GF-D8 (cell line): ENCODE measurements at regions not wholly inside any gene's neighbourhood (a gene's known extent, or its start where the extent isn't known, plus 50 kb on each side); places are given as distances from the start of the nearest gene placed in this dataset.

ENCODE experiments used
- DNase-seq: peaks from one replicate; lab custom pipeline; 2025; lab: John Stamatoyannopoulos, UW

DNA sequence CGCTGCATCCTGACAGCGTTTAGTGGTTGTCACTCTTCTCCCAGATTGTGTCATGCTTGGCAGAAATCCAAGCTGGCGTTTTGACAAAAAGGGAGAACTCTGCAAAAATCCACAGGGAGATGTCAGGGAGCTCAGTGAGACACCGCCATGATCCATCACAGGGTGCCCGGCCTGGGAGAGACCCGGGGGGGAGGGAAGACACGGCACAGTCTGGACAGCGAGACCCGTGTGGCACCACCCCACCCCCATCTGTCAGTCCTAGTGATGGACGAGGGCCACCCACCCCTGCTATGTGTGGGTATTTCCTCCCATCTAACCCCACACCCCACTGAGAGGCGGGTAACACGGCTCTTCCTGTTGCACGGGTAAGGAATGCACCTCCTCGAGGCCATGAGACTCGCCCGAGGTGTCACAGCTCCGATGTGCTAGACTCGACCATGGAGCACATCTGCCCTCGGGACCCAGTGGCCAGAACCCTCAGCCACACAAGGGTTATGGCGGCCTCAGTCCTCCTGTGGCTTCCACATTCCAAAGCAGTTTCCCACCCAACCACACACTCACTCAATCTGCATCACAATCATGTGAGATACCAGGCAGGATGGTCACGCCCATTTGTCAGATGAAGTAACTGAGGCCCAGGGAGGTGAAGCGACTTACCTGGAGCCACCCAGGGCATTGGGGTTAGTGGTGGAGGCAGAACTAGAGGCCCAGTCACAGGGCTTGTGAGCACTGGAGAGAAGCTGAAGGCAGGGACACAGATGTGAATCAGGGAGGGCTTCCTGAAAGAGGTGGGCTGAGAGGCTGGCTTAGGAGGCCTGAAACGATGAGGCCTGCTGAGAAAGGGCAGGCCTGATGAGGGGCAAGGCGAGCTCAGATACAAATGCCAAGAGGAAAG is 688.5 kb downstream of the MATN1 start:
- no peak for DNase-seq

DNA sequence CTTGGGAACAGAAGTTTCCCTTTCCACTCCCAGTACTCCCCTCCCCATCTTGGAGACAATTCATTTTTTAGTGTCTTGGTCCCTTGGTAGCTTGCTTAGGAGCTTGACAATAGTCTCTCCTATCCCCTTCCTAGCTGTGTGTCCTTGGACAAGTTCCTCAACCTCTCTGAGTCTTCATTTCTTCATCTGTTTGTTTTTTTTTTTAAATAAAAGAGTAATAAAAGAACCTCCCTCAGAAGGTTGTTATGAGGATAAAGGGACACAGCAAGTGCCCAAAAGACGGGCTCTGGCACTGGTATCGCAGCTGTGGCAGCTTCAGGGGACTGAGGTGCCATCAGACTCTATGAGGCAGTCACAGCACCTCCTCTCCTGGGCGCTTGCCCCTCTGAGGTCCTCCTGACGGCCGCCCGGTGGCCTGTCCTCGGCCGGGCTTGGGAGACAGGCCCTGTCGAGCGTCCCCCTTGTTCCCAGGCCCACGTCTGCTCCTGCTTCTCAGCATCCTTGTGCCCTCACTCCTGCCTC is 689.2 kb downstream of the MATN1 start:
- DNase-seq: no peak

DNA sequence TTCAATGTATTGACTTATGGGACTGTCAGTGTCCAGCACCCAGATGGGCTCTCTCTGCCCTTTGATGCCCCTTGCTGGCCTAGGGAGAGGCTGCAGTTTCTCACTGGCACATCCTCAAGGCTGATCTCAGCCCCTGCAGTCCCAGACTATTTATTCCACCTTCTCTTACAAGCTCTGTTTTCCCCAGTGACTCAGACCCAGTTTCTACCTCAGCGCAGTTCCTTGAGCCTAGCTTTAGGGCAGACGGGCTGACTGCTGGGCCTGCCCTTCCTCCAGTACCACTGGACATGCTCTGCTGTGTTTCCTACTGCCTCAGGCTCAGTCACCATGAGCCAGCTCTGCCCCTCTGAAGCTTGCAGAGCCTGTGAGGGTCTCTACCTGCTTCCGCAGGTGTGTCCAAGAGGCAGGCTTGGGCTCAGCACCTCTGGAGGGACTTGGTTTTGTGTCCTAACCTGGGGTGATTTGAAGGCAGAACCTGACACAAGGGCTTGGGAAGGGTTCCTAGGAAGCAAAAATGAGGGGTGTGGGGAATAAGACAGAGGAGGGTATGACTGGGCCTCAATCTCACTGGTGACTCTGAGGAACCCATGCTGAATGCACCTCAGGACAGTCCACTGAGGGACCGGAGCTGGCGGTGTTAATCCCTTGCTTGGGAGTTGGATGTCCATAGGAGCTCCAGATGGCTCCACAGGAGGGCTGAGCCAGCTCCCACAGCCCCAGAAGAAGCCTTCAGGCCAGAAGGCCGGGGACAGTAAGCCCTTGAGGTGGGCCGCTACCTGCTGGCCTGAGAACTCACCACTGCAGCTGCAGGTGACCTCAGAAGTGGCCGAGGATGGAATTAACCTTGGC is 689.9 kb downstream of the MATN1 start:
- DNase-seq: no peak

GRCh38 chr1:30032302-30032701 is 691.1 kb downstream of the MATN1 start:
- DNase-seq: no peak

DNA sequence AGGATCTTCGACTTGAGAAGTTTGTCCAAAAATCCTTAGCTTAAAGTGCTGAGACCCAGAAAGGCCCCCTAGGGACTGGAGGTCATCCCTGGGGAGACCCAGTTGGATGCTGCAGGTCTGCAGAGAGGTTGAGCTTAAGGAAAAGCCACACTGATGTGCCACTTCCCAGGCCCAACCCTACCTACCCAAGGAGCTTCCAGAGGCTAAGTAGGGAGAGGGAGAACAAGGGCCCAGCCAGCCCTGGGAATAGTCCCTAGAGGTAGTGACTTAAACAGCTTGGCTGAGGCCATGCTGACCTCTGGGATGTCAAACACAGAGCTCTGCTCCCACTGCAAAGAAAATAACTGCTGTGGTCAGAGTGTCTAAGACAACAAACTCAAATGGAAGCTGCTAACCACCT is 693.7 kb downstream of the MATN1 start:
- DNase-seq: no peak

- no peak for DNase-seq
Measured at GRCh38 chr1:30028939-30029338, 694.4 kb downstream of the MATN1 start.

DNA sequence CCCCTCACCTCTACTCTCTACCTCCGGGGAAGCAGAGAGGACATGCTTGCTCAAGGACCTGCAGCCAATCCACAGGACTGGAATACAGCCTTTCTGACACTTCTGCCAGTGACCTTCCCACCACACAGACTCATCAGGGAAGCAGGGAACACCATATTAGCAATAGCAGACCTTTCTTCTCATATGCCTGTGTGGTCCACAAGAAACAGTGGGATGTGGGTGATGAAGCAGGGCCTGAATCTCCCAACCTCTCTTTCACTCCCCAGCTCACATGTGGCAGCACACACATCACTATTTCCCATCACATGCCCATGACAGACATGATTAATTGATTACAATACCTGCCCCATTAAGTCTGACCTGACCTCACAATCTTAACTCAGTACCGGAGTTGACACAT is 695.1 kb downstream of the MATN1 start:
- DNase-seq: no peak

- no peak for DNase-seq
Measured at GRCh38 chr1:30027247-30027646, 696.1 kb downstream of the MATN1 start.

DNA sequence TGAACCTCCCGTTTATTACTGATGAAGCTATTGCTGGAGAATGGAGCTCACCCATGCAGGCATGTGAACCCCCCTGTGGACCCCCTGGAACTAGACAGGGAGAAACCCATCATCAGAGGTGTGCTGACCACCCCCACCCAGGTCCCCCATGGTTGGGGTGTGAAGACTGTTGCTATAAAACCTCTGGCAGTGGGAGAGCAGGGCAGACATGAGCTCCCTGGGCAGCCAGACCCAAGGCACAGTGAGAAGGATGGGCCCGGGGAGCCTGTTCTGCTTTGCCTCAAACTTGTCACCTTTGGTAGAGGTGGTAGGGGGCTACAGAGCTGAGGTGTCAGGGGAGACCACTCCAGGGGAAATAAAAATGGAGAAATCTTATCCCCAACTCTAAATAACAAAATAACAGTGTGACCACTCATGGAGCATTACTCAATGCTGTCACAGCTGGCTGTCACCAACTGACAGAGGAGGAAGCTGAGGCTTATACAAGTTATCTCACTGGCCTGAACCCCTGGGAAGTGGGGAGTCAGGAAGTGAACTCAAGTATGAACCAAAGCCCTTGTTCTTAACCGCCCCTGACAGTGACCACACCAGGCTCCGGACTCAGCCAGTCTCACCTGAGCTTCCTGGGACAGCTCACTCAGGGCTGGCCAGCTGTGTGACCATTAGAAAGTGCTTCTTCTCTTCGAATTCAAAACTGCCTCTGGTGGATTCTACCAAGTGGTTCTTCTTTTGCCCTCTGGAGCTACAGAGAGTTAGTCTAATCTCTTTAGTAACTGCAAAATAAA is 698.8 kb downstream of the MATN1 start:
- DNase-seq: no peak

DNA sequence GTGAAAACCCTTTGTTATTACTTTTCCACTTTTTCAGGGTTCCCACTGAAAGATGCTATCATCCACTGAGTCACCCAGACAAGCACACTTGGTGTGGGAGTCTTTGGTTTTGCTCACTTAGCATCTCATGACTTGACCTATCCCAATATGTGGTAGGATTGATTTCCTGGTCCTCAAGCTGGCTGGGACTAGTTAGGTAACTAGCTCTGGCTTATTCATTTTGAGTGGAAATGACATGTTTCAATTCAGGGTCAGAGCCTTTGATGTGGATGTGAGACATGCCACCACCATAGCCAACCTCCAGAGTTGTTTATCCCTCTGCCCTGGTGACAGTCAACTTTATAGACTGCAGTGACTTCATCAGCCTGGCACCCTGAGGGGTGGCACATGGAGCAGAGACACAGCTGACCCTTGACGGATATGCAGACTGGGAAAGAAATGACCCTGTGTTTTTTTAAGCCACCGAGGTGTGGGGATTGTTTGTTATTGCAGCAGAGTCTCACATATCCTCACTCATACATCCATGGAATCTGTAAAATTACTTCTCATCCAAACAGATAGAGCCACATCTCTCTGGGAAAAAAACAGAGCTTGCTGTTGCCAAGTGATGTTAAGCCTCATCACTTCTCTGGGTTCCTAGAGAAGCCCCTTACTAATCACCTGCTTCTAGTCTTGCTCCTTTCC is 699.9 kb downstream of the MATN1 start:
- no peak for DNase-seq

GRCh38 chr1:30014031-30014430 is 709.4 kb downstream of the MATN1 start:
- no peak for DNase-seq

GRCh38 chr1:30012455-30013440 is 710.6 kb downstream of the MATN1 start:
- DNase-seq: no peak

GRCh38 chr1:30011970-30012369 is 711.4 kb downstream of the MATN1 start:
- no peak for DNase-seq

GRCh38 chr1:30010506-30011106 is 712.8 kb downstream of the MATN1 start:
- DNase-seq: no peak

GRCh38 chr1:30009720-30010119 is 713.7 kb downstream of the MATN1 start:
- DNase-seq: no peak

DNA sequence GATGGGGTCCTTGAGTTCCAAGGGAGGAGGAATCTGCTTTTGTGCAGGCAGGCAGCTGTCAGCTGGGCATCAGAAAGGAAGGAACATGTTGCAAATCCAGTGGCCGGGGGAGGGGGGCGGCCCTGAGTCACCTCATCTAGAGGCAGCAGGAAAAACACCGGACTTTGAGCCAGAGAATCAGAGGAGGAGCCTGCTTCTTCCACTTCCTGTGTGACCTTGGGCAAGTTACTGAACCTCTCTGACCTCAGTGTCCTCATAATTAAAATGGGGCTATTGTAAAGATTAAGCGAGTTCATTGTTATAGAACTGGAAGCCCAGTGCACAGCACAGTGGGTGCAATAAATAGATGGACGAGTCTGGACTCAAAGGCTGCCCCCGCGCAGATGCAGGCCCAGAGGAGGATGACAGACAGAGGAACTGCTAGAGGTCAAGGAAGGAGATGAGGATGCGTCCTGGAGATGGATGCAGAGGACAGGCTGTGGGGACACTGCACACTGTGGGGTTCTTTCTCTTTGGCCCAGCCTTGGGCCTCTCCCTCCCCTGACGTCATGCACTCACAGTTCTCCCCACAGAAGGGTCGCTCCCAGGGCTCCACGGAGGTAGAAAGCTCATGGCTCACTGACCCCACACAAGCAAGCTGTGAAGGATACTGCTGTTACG is 714.3 kb downstream of the MATN1 start:
- DNase-seq: no peak

- no peak for DNase-seq
Measured at GRCh38 chr1:30008372-30008997, 714.9 kb downstream of the MATN1 start.

- no peak for DNase-seq
Measured at GRCh38 chr1:30005972-30006619, 717.3 kb downstream of the MATN1 start.
